ENCODE measurements at regions not wholly inside any gene's neighbourhood (a gene's known extent, or its start where the extent isn't known, plus 50 kb on each side); places are given as distances from the start of the nearest gene placed in this dataset.

GRCh38 chr15:93219859-93220420, 130.9 kb upstream of the RGMA start:
- TF ChIP-seq NFE2L1 (CRISPR knock-in tag; IDR thresholded peaks at IDR 0.05) (no peak), NR3C1 (CRISPR knock-in tag; conservative IDR thresholded peaks at IDR 0.05; ENCODE audit: low read depth) (no peak), OVOL2 (CRISPR knock-in tag; IDR thresholded peaks at IDR 0.05; ENCODE audit: borderline replicate concordance) (no peak), IRF1 (CRISPR knock-in tag; IDR thresholded peaks at IDR 0.05) (no peak), ELF4 (CRISPR knock-in tag; IDR thresholded peaks at IDR 0.05; ENCODE audit: low read depth) (no peak), KAT7 (CRISPR knock-in tag; IDR thresholded peaks at IDR 0.05; ENCODE audit: borderline replicate concordance) (no peak), ZNF281 (CRISPR knock-in tag; IDR thresholded peaks at IDR 0.05) (no peak), ZNF138 (CRISPR knock-in tag; conservative IDR thresholded peaks at IDR 0.05) (no peak)
- TF ChIP-seq, protein P1, sequence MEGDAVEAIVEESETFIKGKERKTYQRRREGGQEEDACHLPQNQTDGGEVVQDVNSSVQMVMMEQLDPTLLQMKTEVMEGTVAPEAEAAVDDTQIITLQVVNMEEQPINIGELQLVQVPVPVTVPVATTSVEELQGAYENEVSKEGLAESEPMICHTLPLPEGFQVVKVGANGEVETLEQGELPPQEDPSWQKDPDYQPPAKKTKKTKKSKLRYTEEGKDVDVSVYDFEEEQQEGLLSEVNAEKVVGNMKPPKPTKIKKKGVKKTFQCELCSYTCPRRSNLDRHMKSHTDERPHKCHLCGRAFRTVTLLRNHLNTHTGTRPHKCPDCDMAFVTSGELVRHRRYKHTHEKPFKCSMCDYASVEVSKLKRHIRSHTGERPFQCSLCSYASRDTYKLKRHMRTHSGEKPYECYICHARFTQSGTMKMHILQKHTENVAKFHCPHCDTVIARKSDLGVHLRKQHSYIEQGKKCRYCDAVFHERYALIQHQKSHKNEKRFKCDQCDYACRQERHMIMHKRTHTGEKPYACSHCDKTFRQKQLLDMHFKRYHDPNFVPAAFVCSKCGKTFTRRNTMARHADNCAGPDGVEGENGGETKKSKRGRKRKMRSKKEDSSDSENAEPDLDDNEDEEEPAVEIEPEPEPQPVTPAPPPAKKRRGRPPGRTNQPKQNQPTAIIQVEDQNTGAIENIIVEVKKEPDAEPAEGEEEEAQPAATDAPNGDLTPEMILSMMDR (IDR thresholded peaks at IDR 0.05) = no peak
- TF ChIP-seq, protein P2, sequence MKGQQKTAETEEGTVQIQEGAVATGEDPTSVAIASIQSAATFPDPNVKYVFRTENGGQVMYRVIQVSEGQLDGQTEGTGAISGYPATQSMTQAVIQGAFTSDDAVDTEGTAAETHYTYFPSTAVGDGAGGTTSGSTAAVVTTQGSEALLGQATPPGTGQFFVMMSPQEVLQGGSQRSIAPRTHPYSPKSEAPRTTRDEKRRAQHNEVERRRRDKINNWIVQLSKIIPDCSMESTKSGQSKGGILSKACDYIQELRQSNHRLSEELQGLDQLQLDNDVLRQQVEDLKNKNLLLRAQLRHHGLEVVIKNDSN (CRISPR knock-in tag; IDR thresholded peaks at IDR 0.05) = no peak
